Loucy (cell line): ENCODE measurements at regions not wholly inside any gene's neighbourhood (a gene's known extent, or its start where the extent isn't known, plus 50 kb on each side); places are given as distances from the start of the nearest gene placed in this dataset.

Experiments
- H2AFZ ChIP-seq: fragments of 200-600 bp; sonication (generic); 2 replicates; pipeline ENCODE4 v1.6.0; 2016; ENCODE audit warnings: antibody characterized with exemption, mild to moderate bottlenecking, low read length, moderate library complexity
- H3F3A ChIP-seq: fragments of 200-600 bp; 2 replicates; pipeline ENCODE4 v1.6.0; 2016; ENCODE audit warnings: antibody characterized with exemption, low read depth, mild to moderate bottlenecking
- H3K27me3 ChIP-seq: fragments of 200-600 bp; sonication (generic); 2 replicates; pipeline ENCODE4 v1.6.1; 2014; ENCODE audit warnings: low read length, mild to moderate bottlenecking; ENCODE audit not compliant: insufficient read depth, poor library complexity, severe bottlenecking
- H3K36me3 ChIP-seq: fragments of 200-600 bp; sonication (generic); 2 replicates; pipeline ENCODE4 v1.6.1; 2016; ENCODE audit warnings: low read length; ENCODE audit not compliant: insufficient read depth
- H3K4me1 ChIP-seq: fragments of 200-600 bp; sonication (generic); 2 replicates; pipeline ENCODE4 v1.5.1; 2014; ENCODE audit warnings: low read length, mild to moderate bottlenecking; ENCODE audit not compliant: insufficient read depth, poor library complexity, severe bottlenecking
- H3K4me2 ChIP-seq: fragments of 200-600 bp; sonication (generic); 2 replicates; pipeline ENCODE4 v1.6.0; 2014; ENCODE audit warnings: antibody characterized with exemption, low read length, low read depth, mild to moderate bottlenecking; ENCODE audit not compliant: poor library complexity, severe bottlenecking
- H3K4me3 ChIP-seq: fragments of 200-600 bp; sonication (generic); 2 replicates; pipeline ENCODE4 v1.5.1; 2014; ENCODE audit warnings: low read length, mild to moderate bottlenecking, mixed read lengths; ENCODE audit not compliant: poor library complexity, severe bottlenecking
- H3K79me2 ChIP-seq: fragments of 200-600 bp; sonication (generic); 2 replicates; pipeline ENCODE4 v1.6.1; 2014; ENCODE audit warnings: low read length; ENCODE audit not compliant: insufficient read depth
- H3K9ac ChIP-seq: fragments of 200-600 bp; sonication (generic); 2 replicates; pipeline ENCODE4 v1.6.0; 2014; ENCODE audit warnings: mild to moderate bottlenecking, low read depth, low read length, moderate library complexity; ENCODE audit not compliant: poor library complexity, severe bottlenecking
- H3K9me2 ChIP-seq: fragments of 200-600 bp; sonication (generic); replicated peaks from 2 replicates; pipeline ENCODE4 v1.6.1; 2016; ENCODE audit warnings: low read depth, low read length, mixed read lengths
- H3K9me3 ChIP-seq: fragments of 200-600 bp; sonication (generic); 2 replicates; pipeline ENCODE4 v1.6.1; 2014; ENCODE audit warnings: mild to moderate bottlenecking, antibody characterized with exemption, low read length, low read depth; ENCODE audit not compliant: insufficient read depth
- H4K20me1 ChIP-seq: fragments of 200-600 bp; sonication (generic); 2 replicates; pipeline ENCODE4 v1.6.0; 2014; ENCODE audit warnings: antibody characterized with exemption, low read length, mild to moderate bottlenecking; ENCODE audit not compliant: insufficient read depth, poor library complexity, severe bottlenecking
- CTCF ChIP-seq: fragments of 200-600 bp; sonication (generic); conservative IDR thresholded peaks from 2 replicates; pipeline ENCODE4 v1.5.1; 2014; ENCODE audit warnings: mild to moderate bottlenecking, antibody characterized with exemption, low read length
- EZH2phosphoT487 ChIP-seq: fragments of 200-600 bp; IDR thresholded peaks from 2 replicates; pipeline ENCODE4 v1.6.1; 2018; ENCODE audit warnings: antibody characterized with exemption, mild to moderate bottlenecking, moderate library complexity, borderline replicate concordance

DNA sequence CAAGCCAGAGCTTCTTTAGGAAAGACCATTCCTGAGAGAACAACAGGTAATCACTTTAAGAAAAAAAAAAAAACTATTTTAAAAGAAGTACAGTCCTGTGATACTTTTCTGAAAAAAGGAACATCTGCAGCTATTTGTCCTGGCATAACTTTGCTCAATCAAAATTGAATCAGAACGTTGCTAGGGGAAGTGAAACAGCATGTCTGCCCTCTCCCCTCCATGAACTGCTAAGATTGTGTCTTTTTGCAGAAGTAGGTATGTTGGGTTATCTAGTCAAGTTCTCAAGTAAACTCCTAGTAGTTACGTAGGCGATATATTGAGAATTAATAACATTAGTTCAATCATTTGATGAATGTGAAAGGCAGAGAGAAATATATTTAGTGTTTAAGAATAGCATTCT is 1013.3 kb downstream of the TUSC7 start:
- H3K9me3 ChIP-seq = no peaks in the 10 kb centered on the region
- H3K4me3 ChIP-seq = no peak overlapping the region
- no peaks in the 10 kb centered on the region for H3K9me2 ChIP-seq
- no peaks in the 10 kb centered on the region for H3K4me1 ChIP-seq
- TF ChIP-seq CTCF (no peak), EZH2phosphoT487 (no peak)
- H3K4me2 ChIP-seq = no peak overlapping the region
- no peaks in the 10 kb centered on the region for H3F3A ChIP-seq
- H3K27me3 ChIP-seq = no peaks in the 10 kb centered on the region
- no peak overlapping the region for H2AFZ ChIP-seq
- no peaks in the 10 kb centered on the region for H3K36me3 ChIP-seq
- H4K20me1 ChIP-seq = no peaks in the 10 kb centered on the region
- H3K79me2 ChIP-seq = no peaks in the 10 kb centered on the region
- no peak overlapping the region for H3K9ac ChIP-seq

DNA sequence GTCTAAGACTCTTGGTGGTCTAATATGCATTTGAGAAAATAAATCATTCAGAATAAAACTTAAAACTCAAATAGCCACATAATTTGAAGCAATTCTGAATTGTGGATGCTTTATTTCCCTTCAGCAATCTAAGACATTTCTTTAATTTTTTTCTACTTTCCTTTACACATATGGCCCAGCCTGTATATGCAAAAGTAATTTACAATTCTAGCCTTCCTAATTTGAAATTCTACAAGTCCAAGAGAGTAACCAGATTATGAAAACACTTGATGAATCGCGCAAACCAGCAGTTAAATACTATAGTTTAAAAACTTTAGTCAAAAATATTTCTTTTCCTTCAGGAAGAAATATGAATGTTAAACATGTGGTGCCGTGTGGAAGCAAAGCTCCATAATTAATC is 1014.2 kb downstream of the TUSC7 start:
- Histone ChIP-seq H3K27me3 (no peaks in the 10 kb centered on the region), H3K4me3 (no peak overlapping the region), H3K4me1 (no peaks in the 10 kb centered on the region), H3K9ac (no peak overlapping the region), H3F3A (no peaks in the 10 kb centered on the region), H4K20me1 (no peaks in the 10 kb centered on the region), H2AFZ (no peak overlapping the region), H3K9me2 (no peaks in the 10 kb centered on the region), H3K4me2 (no peak overlapping the region), H3K9me3 (no peaks in the 10 kb centered on the region), H3K79me2 (no peaks in the 10 kb centered on the region), H3K36me3 (no peaks in the 10 kb centered on the region)
- TF ChIP-seq EZH2phosphoT487 (no peak), CTCF (no peak)

DNA sequence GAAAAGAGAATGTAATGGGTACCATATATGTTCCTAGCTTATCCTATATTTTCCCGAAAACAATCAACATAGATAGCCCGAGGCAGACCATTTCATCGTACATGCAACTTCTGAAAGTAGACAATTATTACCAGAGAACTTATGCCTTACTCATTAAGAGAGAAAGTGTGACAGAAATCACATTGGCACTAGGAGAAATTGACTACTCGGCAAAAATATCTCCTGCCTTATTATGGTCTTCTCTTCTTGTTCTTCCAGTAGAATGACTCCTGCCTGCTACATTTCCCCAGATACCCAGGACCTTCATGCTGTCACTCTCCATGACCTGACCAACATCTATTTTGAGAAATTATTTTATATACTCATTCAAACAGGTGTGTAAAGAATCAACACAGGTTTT is 1015.7 kb downstream of the TUSC7 start:
- Histone ChIP-seq H3K4me1 (no peaks in the 10 kb centered on the region), H3K79me2 (no peaks in the 10 kb centered on the region), H3K9me2 (no peaks in the 10 kb centered on the region), H3K9me3 (no peaks in the 10 kb centered on the region), H3K4me2 (no peak overlapping the region), H3F3A (no peaks in the 10 kb centered on the region), H3K27me3 (no peaks in the 10 kb centered on the region), H3K4me3 (no peak overlapping the region), H3K36me3 (no peaks in the 10 kb centered on the region), H4K20me1 (no peaks in the 10 kb centered on the region), H3K9ac (no peak overlapping the region), H2AFZ (no peak overlapping the region)
- TF ChIP-seq EZH2phosphoT487 (no peak), CTCF (no peak)
